ENCODE measurements at regions not wholly inside any gene's neighbourhood (a gene's known extent, or its start where the extent isn't known, plus 50 kb on each side); places are given as distances from the start of the nearest gene placed in this dataset.
A peak's percentile ranks its signal among the peaks of the same experiment; 100 is the strongest.

GRCh38 chr15:70259640-70260508 is 162.2 kb upstream of the TLE3 start:
- H3K36me3 ChIP-seq (ENCODE audit: control insufficient read depth, insufficient read depth, low read length) = no peaks in the 10 kb centered on the region
- H4K20me1 ChIP-seq (ENCODE audit: control insufficient read depth, extremely low read depth, insufficient read depth, low read length) = no peaks in the 10 kb centered on the region
- no peaks in the 10 kb centered on the region for H3K9me3 ChIP-seq (ENCODE audit: control insufficient read depth, insufficient read depth, low read depth, low read length)
- H3K9ac ChIP-seq (ENCODE audit: insufficient read depth, low read length) = no peak overlapping the region
- no peaks in the 10 kb centered on the region for H3K79me2 ChIP-seq (ENCODE audit: control insufficient read depth, insufficient read depth, low read length)
- TF ChIP-seq EZH2 (IDR thresholded peaks at IDR 0.05; ENCODE audit: low read length, missing control alignments) (no peak), CTCF (conservative IDR thresholded peaks at IDR 0.05 in 1 of 2, IDR thresholded peaks at IDR 0.05 in 1 of 2; ENCODE audit: low read depth in 1 of 2, low read length in 2 of 2) (no peak)
- peaks cover 2% of the 10 kb centered on the region for H3K4me1 ChIP-seq (ENCODE audit: control insufficient read depth, extremely low read depth, insufficient read depth, low read length)
- H3K27ac ChIP-seq (ENCODE audit: insufficient read depth, low read length) = no peak overlapping the region
- H3K27me3 ChIP-seq (ENCODE audit: control insufficient read depth, insufficient read depth, low read length) = peaks cover 5% of the 10 kb centered on the region
- H3K4me2 ChIP-seq (ENCODE audit: extremely low read depth, insufficient read depth, low read length) = no peak overlapping the region
- no peak overlapping the region for H2AFZ ChIP-seq (ENCODE audit: low read length)
- DNase-seq (ENCODE audit: low read depth in 2 of 2) = no peak
- no peak overlapping the region for H3K4me3 ChIP-seq (replicated peaks in 1 of 4; ENCODE audit: control extremely low read depth in 1 of 4, insufficient read depth in 1 of 4, low read depth in 3 of 4, low read length in 4 of 4)

- H2AFZ ChIP-seq (ENCODE audit: low read length) = no peak overlapping the region
- no peak overlapping the region for H3K4me2 ChIP-seq (ENCODE audit: extremely low read depth, insufficient read depth, low read length)
- no peak overlapping the region for H3K9ac ChIP-seq (ENCODE audit: insufficient read depth, low read length)
- H3K4me3 ChIP-seq (replicated peaks in 1 of 4; ENCODE audit: control extremely low read depth in 1 of 4, insufficient read depth in 1 of 4, low read depth in 3 of 4, low read length in 4 of 4) = no peak overlapping the region
- no peaks in the 10 kb centered on the region for H3K9me3 ChIP-seq (ENCODE audit: control insufficient read depth, insufficient read depth, low read depth, low read length)
- H4K20me1 ChIP-seq (ENCODE audit: control insufficient read depth, extremely low read depth, insufficient read depth, low read length) = no peaks in the 10 kb centered on the region
- peak; percentile 66 to 69 for DNase-seq (ENCODE audit: low read depth in 2 of 2)
- H3K27me3 ChIP-seq (ENCODE audit: control insufficient read depth, insufficient read depth, low read length) = peaks cover 6% of the 10 kb centered on the region
- H3K27ac ChIP-seq (ENCODE audit: insufficient read depth, low read length) = no peak overlapping the region
- TF ChIP-seq EZH2 (IDR thresholded peaks at IDR 0.05; ENCODE audit: low read length, missing control alignments) (no peak), CTCF (conservative IDR thresholded peaks at IDR 0.05 in 1 of 2, IDR thresholded peaks at IDR 0.05 in 1 of 2; ENCODE audit: low read depth in 1 of 2, low read length in 2 of 2) (no peak)
- no peaks in the 10 kb centered on the region for H3K36me3 ChIP-seq (ENCODE audit: control insufficient read depth, insufficient read depth, low read length)
- peaks cover 2% of the 10 kb centered on the region for H3K4me1 ChIP-seq (ENCODE audit: control insufficient read depth, extremely low read depth, insufficient read depth, low read length)
- H3K79me2 ChIP-seq (ENCODE audit: control insufficient read depth, insufficient read depth, low read length) = no peaks in the 10 kb centered on the region
These were observed 161.3 kb upstream of the TLE3 start for GRCh38 chr15:70259028-70259424.

GRCh38 chr15:70258369-70259027 is 160.8 kb upstream of the TLE3 start:
- Histone ChIP-seq H3K4me2 (ENCODE audit: extremely low read depth, insufficient read depth, low read length) (no peak overlapping the region), H3K27ac (ENCODE audit: insufficient read depth, low read length) (no peak overlapping the region), H3K27me3 (ENCODE audit: control insufficient read depth, insufficient read depth, low read length) (peaks cover 11% of the 10 kb centered on the region), H3K4me1 (ENCODE audit: control insufficient read depth, extremely low read depth, insufficient read depth, low read length) (peaks cover 2% of the 10 kb centered on the region), H3K36me3 (ENCODE audit: control insufficient read depth, insufficient read depth, low read length) (no peaks in the 10 kb centered on the region), H4K20me1 (ENCODE audit: control insufficient read depth, extremely low read depth, insufficient read depth, low read length) (no peaks in the 10 kb centered on the region), H3K79me2 (ENCODE audit: control insufficient read depth, insufficient read depth, low read length) (no peaks in the 10 kb centered on the region), H3K4me3 (replicated peaks in 1 of 4; ENCODE audit: control extremely low read depth in 1 of 4, insufficient read depth in 1 of 4, low read depth in 3 of 4, low read length in 4 of 4) (no peak overlapping the region), H2AFZ (ENCODE audit: low read length) (no peak overlapping the region), H3K9ac (ENCODE audit: insufficient read depth, low read length) (no peak overlapping the region), H3K9me3 (ENCODE audit: control insufficient read depth, insufficient read depth, low read depth, low read length) (no peaks in the 10 kb centered on the region)
- TF ChIP-seq CTCF (conservative IDR thresholded peaks at IDR 0.05 in 1 of 2, IDR thresholded peaks at IDR 0.05 in 1 of 2; ENCODE audit: low read depth in 1 of 2, low read length in 2 of 2) (no peak), EZH2 (IDR thresholded peaks at IDR 0.05; ENCODE audit: low read length, missing control alignments) (no peak)
- peak in 1 of 2 donors; percentile 43 for DNase-seq (ENCODE audit: low read depth in 2 of 2)
